T-helper 17 cell (primary cell): ENCODE measurements at regions not wholly inside any gene's neighbourhood (a gene's known extent, or its start where the extent isn't known, plus 50 kb on each side); places are given as distances from the start of the nearest gene placed in this dataset.

ENCODE experiments used
- ATAC-seq: fragments of 150-1000 bp; cut with Tn5 transposase; 2 replicates; pipeline ENCODE4 v1.10.0; 2021; ENCODE audit warnings: mild to moderate bottlenecking, moderate library complexity
- DNase-seq, 3 donors: peaks; one replicate each; pipeline versions ENCODE4 v3.0.0 to v3.0.0-alpha.2; 2020 to 2021
- H3K9me3 ChIP-seq: one replicate; pipeline ENCODE4 v1.7.0; 2013; ENCODE audit warnings: low read length, mild to moderate bottlenecking; ENCODE audit not compliant: control insufficient read depth, poor library complexity, severe bottlenecking
- H3K27ac Mint-ChIP-seq: one replicate; pipeline ENCODE4 v1.8.0; 2022; ENCODE audit warnings: mild to moderate bottlenecking, moderate library complexity, mixed read lengths
- H3K27me3 Mint-ChIP-seq: one replicate; pipeline ENCODE4 v1.8.0; 2022; ENCODE audit warnings: mixed read lengths
- H3K36me3 Mint-ChIP-seq: one replicate; pipeline ENCODE4 v1.8.0; 2022; ENCODE audit warnings: low read depth, mixed read lengths
- H3K4me1 Mint-ChIP-seq: one replicate; pipeline ENCODE4 v1.8.0; 2022; ENCODE audit warnings: mild to moderate bottlenecking, mixed read lengths
- H3K4me3 Mint-ChIP-seq: one replicate; pipeline ENCODE4 v1.8.0; 2022; ENCODE audit warnings: mild to moderate bottlenecking, moderate library complexity, mixed read lengths

GRCh38 chr5:88602584-88602983, 280.4 kb downstream of the MEF2C start:
- ATAC-seq (no peak), DNase-seq (no peak)
- H3K4me3 Mint-ChIP-seq: no peak overlapping the region
- H3K4me1 Mint-ChIP-seq: no peaks in the 10 kb centered on the region
- no peak overlapping the region for H3K27ac Mint-ChIP-seq
- H3K27me3 Mint-ChIP-seq: peaks cover 7% of the 10 kb centered on the region
- H3K9me3 ChIP-seq: no peaks in the 10 kb centered on the region
- no peaks in the 10 kb centered on the region for H3K36me3 Mint-ChIP-seq

DNA sequence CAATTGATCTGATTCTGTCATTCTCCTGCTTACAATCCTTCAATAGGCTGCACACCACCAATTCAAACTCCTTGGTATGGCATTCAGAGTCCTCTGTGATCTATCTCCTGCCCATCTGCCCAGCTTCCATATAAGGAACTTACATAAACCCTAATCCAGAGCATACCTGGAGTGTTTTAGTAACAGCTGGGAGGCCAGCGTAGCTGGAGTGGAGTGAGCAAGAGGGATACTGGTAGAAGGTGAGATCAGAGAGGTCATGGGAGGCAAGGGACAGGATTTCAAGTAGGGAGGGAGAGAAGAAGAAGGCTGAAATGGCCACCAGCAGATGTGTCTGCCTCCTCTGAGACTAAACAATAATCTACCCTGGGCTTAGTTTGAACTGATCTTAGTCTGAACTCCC, 288.5 kb downstream of the MEF2C start:
- Mint-ChIP-seq H3K36me3 (no peaks in the 10 kb centered on the region), H3K27me3 (no peaks in the 10 kb centered on the region), H3K4me3 (no peak overlapping the region), H3K27ac (no peak overlapping the region), H3K4me1 (no peaks in the 10 kb centered on the region)
- no peak for ATAC-seq
- no peak for DNase-seq
- no peaks in the 10 kb centered on the region for H3K9me3 ChIP-seq

DNA sequence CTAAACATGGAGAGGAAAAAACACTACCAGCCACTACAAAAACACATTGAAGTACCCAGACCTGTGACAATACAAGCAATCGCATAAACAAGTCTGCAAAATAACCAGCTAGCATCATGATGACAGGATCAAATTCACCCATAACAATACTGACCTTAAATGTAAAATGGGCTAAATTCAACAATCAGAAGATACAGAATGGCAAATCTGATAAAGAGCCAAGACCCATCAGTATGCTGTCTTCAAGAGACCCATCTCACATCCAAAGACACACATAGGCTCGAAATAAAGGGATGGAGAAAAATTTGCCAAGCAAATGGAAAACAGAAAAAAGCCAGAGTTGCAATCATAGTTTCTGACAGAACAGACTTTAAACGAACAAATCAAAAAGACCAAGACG, 294.4 kb downstream of the MEF2C start:
- no peaks in the 10 kb centered on the region for H3K9me3 ChIP-seq
- DNase-seq: no peak
- ATAC-seq: no peak
- Mint-ChIP-seq H3K27me3 (peaks cover 5% of the 10 kb centered on the region), H3K36me3 (no peaks in the 10 kb centered on the region), H3K4me1 (no peaks in the 10 kb centered on the region), H3K27ac (no peak overlapping the region), H3K4me3 (no peak overlapping the region)

DNA sequence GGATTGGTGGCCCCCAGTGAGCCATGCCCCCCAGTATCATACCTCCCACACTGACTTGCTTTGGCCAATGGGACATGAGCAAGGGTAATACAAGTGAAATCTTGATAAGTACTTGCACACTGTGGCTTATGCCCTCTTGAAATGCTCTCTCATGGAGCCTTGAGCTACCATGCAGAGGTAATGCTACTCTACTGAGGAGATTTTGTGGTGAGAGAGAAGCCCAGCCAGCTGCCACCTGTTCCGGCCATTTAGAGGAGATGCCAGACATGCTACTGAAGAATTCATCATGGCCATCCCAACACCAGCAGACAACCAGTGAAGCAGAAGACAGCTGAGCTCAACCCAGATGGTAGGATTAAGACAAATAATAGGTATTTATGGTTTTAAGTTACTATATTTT, 299.5 kb downstream of the MEF2C start:
- Mint-ChIP-seq H3K4me1 (no peaks in the 10 kb centered on the region), H3K36me3 (no peaks in the 10 kb centered on the region), H3K27me3 (peaks cover 10% of the 10 kb centered on the region), H3K27ac (no peak overlapping the region), H3K4me3 (no peak overlapping the region)
- H3K9me3 ChIP-seq: no peaks in the 10 kb centered on the region
- DNase-seq (no peak), ATAC-seq (no peak)

DNA sequence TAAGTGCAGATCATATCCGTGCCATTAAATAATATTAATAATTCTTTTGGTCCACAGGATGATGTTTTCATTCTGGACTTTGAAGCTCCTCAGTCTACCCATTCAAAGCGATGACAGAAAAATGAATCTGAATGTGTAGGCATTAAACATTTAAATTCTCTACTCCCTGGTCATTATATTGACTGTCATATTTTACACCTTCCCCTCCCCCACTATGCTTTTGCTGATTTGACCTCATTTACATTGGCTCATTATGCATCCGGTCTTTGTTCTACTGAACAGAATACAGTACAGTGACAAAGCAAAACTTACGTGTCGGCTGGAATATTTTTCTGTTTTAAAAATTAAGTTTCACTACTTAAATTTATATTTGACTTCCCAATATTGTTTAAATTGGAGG, 289.7 kb upstream of the TMEM161B start:
- no peak overlapping the region for H3K4me3 Mint-ChIP-seq

GRCh38 chr5:88557881-88558280, 289.2 kb upstream of the TMEM161B start:
- no peaks in the 10 kb centered on the region for H3K9me3 ChIP-seq
- no peak for ATAC-seq
- H3K27me3 Mint-ChIP-seq: peaks cover 23% of the 10 kb centered on the region
- no peaks in the 10 kb centered on the region for H3K36me3 Mint-ChIP-seq
- peaks cover 3% of the 10 kb centered on the region for H3K4me1 Mint-ChIP-seq
- DNase-seq: no peak
- H3K4me3 Mint-ChIP-seq: no peak overlapping the region
- no peak overlapping the region for H3K27ac Mint-ChIP-seq

More for the DNA sequence above, 289.7 kb upstream of the TMEM161B start:
- peaks cover 23% of the 10 kb centered on the region for H3K27me3 Mint-ChIP-seq
- H3K9me3 ChIP-seq: no peaks in the 10 kb centered on the region
- no peak for ATAC-seq
- H3K27ac Mint-ChIP-seq: no peak overlapping the region
- H3K36me3 Mint-ChIP-seq: no peaks in the 10 kb centered on the region
- DNase-seq: no peak
- peaks cover 3% of the 10 kb centered on the region for H3K4me1 Mint-ChIP-seq

DNA sequence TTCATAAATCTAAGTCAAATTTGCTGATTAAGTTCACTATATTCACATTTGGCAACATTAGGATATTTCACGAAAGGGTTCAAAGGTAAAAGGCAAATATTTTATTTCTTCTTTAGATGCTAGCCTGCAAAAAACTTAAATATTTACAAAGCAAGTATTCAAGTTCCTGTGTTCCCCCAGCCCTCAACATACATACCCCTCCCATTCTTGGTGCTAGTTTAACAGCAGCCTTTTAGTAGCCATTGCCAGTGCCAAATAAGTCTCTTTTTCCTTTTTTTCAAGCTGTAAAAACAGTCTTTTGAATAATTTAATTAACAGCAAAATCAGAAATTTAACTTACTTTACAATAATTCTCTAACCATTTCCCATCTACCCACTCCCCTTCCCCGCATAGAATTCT, 288.5 kb upstream of the TMEM161B start:
- no peaks in the 10 kb centered on the region for H3K9me3 ChIP-seq
- ATAC-seq: no peak
- peaks cover 18% of the 10 kb centered on the region for H3K27me3 Mint-ChIP-seq
- no peaks in the 10 kb centered on the region for H3K36me3 Mint-ChIP-seq
- H3K4me1 Mint-ChIP-seq: peaks cover 3% of the 10 kb centered on the region
- H3K4me3 Mint-ChIP-seq: no peak overlapping the region
- H3K27ac Mint-ChIP-seq: no peak overlapping the region
- DNase-seq: no peak

GRCh38 chr5:88556406-88556805, 287.8 kb upstream of the TMEM161B start:
- ATAC-seq (no peak), DNase-seq (no peak)
- H3K27me3 Mint-ChIP-seq: peaks cover 22% of the 10 kb centered on the region
- no peak overlapping the region for H3K4me3 Mint-ChIP-seq
- no peaks in the 10 kb centered on the region for H3K36me3 Mint-ChIP-seq
- no peak overlapping the region for H3K27ac Mint-ChIP-seq
- peaks cover 3% of the 10 kb centered on the region for H3K4me1 Mint-ChIP-seq
- no peaks in the 10 kb centered on the region for H3K9me3 ChIP-seq

DNA sequence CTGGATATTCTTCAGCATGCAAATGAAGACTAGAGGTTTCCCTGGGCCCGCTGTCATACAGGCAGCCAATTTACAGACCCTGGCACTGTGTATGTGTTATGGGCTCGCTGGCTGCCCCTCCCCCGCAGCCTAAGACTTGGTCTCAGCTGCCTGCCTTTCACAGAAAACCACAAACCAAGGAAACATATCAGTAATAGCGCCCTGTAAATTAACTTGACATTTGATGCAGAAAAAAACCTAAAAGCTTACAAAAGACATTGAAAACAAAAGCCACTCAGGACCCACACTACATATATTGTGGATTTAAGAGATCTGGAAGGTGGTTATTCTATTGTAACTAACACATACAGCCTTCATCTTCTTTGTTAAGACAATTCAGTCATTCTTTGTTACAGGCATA, 287.0 kb upstream of the TMEM161B start:
- no peaks in the 10 kb centered on the region for H3K9me3 ChIP-seq
- DNase-seq (no peak), ATAC-seq (no peak)
- H3K27ac Mint-ChIP-seq: no peak overlapping the region
- H3K4me1 Mint-ChIP-seq: peaks cover 3% of the 10 kb centered on the region
- no peaks in the 10 kb centered on the region for H3K36me3 Mint-ChIP-seq
- no peak overlapping the region for H3K4me3 Mint-ChIP-seq
- H3K27me3 Mint-ChIP-seq: peaks cover 21% of the 10 kb centered on the region

- H3K4me1 Mint-ChIP-seq: peaks cover 3% of the 10 kb centered on the region
- no peak overlapping the region for H3K4me3 Mint-ChIP-seq
- H3K9me3 ChIP-seq: no peaks in the 10 kb centered on the region
- DNase-seq (no peak), ATAC-seq (no peak)
- H3K36me3 Mint-ChIP-seq: no peaks in the 10 kb centered on the region
- H3K27me3 Mint-ChIP-seq: peaks cover 17% of the 10 kb centered on the region
- H3K27ac Mint-ChIP-seq: no peak overlapping the region
Measured at GRCh38 chr5:88553986-88554385, 285.3 kb upstream of the TMEM161B start.

- no peak for ATAC-seq
- peaks cover 3% of the 10 kb centered on the region for H3K4me1 Mint-ChIP-seq
- H3K4me3 Mint-ChIP-seq: no peak overlapping the region
- peaks cover 17% of the 10 kb centered on the region for H3K27me3 Mint-ChIP-seq
- H3K27ac Mint-ChIP-seq: no peak overlapping the region
- DNase-seq: no peak
- no peaks in the 10 kb centered on the region for H3K9me3 ChIP-seq
- no peaks in the 10 kb centered on the region for H3K36me3 Mint-ChIP-seq
Measured at GRCh38 chr5:88553136-88553875, 284.7 kb upstream of the TMEM161B start.

DNA sequence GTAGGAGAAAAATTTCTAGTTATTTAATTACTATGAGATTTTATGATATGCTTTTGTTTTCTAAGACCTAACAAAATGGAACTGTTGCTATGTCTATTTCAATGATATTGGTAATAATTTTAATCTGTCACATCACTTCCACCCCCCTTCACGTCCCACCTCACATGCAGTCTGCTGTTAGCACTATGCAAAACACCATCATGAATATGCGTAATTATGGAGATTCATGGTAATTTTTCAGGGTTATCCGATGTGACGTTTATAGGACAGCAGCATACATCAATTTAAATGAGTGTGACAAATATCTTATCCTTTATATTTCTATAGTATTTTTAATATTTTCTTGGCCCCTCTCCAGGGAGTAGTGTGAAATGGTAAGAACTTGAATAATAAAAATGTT, 283.8 kb upstream of the TMEM161B start:
- Mint-ChIP-seq H3K4me3 (no peak overlapping the region), H3K27me3 (peaks cover 12% of the 10 kb centered on the region), H3K4me1 (peaks cover 3% of the 10 kb centered on the region), H3K36me3 (no peaks in the 10 kb centered on the region), H3K27ac (no peak overlapping the region)
- no peak for DNase-seq
- ATAC-seq: no peak
- no peaks in the 10 kb centered on the region for H3K9me3 ChIP-seq

DNA sequence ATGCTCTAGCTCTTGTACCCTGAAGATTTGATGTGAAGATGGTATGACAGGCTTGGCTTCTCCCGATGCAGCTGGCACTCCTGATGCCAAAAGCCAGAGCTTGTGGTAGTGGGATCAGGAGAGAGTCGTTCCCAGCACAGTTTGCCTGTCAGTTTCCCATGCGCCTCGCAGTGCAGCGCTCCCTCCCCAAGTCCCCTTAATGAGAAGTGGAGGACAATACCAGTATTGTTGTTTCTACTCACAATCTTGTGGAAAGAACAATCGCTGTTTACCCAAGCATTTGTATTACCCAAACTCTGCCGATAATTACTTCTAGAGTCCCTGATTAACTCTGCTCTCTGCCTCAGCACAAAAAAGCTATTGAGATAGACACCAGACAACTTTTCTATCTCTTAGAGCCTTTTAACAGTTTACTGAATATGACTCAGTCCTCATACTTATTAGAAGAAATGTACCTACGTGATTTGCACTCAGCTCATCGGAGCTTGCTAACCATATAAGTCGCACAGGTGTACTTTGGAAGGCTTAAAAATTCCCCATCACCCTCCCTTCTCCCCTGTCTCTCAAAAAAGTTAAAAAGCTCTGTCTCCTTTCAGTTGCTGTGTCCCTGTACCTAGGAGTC, 283.2 kb upstream of the TMEM161B start:
- H3K9me3 ChIP-seq: no peaks in the 10 kb centered on the region
- Mint-ChIP-seq H3K27ac (no peak overlapping the region), H3K27me3 (peaks cover 9% of the 10 kb centered on the region), H3K4me3 (no peak overlapping the region), H3K4me1 (peaks cover 3% of the 10 kb centered on the region), H3K36me3 (no peaks in the 10 kb centered on the region)
- DNase-seq (no peak), ATAC-seq (no peak)

GRCh38 chr5:88550736-88551135, 282.1 kb upstream of the TMEM161B start:
- DNase-seq (no peak), ATAC-seq (no peak)
- H3K27me3 Mint-ChIP-seq: peaks cover 9% of the 10 kb centered on the region
- no peak overlapping the region for H3K27ac Mint-ChIP-seq
- peaks cover 2% of the 10 kb centered on the region for H3K4me1 Mint-ChIP-seq
- no peaks in the 10 kb centered on the region for H3K9me3 ChIP-seq
- no peak overlapping the region for H3K4me3 Mint-ChIP-seq
- H3K36me3 Mint-ChIP-seq: no peaks in the 10 kb centered on the region
